ENCODE measurements at regions not wholly inside any gene's neighbourhood (a gene's known extent, or its start where the extent isn't known, plus 50 kb on each side); places are given as distances from the start of the nearest gene placed in this dataset.

- H3K27ac ChIP-seq = no peak overlapping the region
- TF ChIP-seq ZFX (IDR thresholded peaks at IDR 0.05) (no peak), CTCF (conservative IDR thresholded peaks at IDR 0.05) (no peak)
Measured at GRCh38 chr2:150129921-150130575, 357.4 kb downstream of the RND3 start.

- no peak overlapping the region for H3K27ac ChIP-seq
- TF ChIP-seq CTCF (conservative IDR thresholded peaks at IDR 0.05) (no peak), ZFX (IDR thresholded peaks at IDR 0.05) (no peak)
Measured at GRCh38 chr2:150127995-150128394, 359.5 kb downstream of the RND3 start.

- no peak for TF ChIP-seq CTCF (conservative IDR thresholded peaks at IDR 0.05)
- no peak for TF ChIP-seq ZFX (IDR thresholded peaks at IDR 0.05)
- no peak overlapping the region for H3K27ac ChIP-seq
Measured at GRCh38 chr2:150127346-150127990, 360.0 kb downstream of the RND3 start.

- no peak overlapping the region for H3K27ac ChIP-seq
- TF ChIP-seq CTCF (conservative IDR thresholded peaks at IDR 0.05) (no peak), ZFX (IDR thresholded peaks at IDR 0.05) (no peak)
Measured at GRCh38 chr2:150126839-150127238, 360.6 kb downstream of the RND3 start.

- H3K27ac ChIP-seq = no peak overlapping the region
- TF ChIP-seq CTCF (conservative IDR thresholded peaks at IDR 0.05) (no peak), ZFX (IDR thresholded peaks at IDR 0.05) (no peak)
Measured at GRCh38 chr2:150126143-150126740, 361.2 kb downstream of the RND3 start.

GRCh38 chr2:150125708-150126107 lies 361.8 kb downstream of the RND3 start:
- H3K27ac ChIP-seq = no peak overlapping the region

More at GRCh38 chr2:150125708-150126107, 361.8 kb downstream of the RND3 start:
- TF ChIP-seq CTCF (conservative IDR thresholded peaks at IDR 0.05) (no peak), ZFX (IDR thresholded peaks at IDR 0.05) (no peak)

Measured in C4-2B (cell line).